A549 (cell line): ENCODE measurements at regions not wholly inside any gene's neighbourhood (a gene's known extent, or its start where the extent isn't known, plus 50 kb on each side); places are given as distances from the start of the nearest gene placed in this dataset.

Source experiments
- CBX8 ChIP-seq: fragments of 200-600 bp; sonication (generic); IDR thresholded peaks from 2 replicates; pipeline ENCODE4 v1.6.1; 2016
- CEBPB ChIP-seq, 2 experiments: fragments of >200 bp in 1 of 2; sonication (Bioruptor Twin) in 1 of 2; formaldehyde crosslinking in 1 of 2; IDR thresholded peaks; 2 replicates each; pipeline ENCODE4 v1.6.1; 2012 to 2016
- FOXS1 ChIP-seq: fragments of 250-450 bp; sonication (Bioruptor Pico); IDR thresholded peaks from 2 replicates; pipeline ENCODE4 v1.5.0; 2020; ENCODE audit warnings: mild to moderate bottlenecking, moderate library complexity
- RAD21 ChIP-seq, 2 experiments: fragments of >200 bp in 1 of 2; sonication (Bioruptor Twin) in 1 of 2; formaldehyde crosslinking in 1 of 2; IDR thresholded peaks in 1 of 2; conservative IDR thresholded peaks in 1 of 2; 2 replicates in 1 of 2; 3 replicates in 1 of 2; pipeline ENCODE4 v1.6.1; 2012 to 2018; ENCODE audit warnings: inconsistent platforms in 1 of 2

DNA sequence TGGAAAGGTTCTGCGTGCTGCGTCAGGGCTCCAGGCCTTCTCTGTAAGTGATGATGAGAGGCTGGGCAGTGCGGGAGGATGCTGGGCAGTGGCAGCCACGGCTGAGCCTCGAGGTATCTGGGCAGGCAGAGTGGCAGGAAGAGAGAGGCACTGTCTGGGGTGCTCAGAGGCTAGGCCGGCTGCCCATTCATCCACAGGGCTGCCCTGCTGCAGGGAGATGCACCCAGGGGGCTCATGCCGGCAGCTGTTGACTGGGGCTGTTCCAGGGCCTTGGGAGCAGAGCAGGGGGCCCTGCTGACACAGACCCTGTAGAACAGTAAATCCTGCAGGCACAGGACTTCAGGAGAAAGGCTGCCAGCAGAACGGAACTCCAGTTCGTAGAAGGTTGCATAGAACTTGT, 88.8 kb downstream of the BOD1 start:
- TF ChIP-seq CEBPB (IDR thresholded peaks at IDR 0.05) (no peak), CBX8 (no peak), FOXS1 (CRISPR knock-in tag) (no peak), RAD21 (conservative IDR thresholded peaks at IDR 0.05 in 1 of 2, IDR thresholded peaks at IDR 0.05 in 1 of 2) (no peak)
